ENCODE measurements at regions not wholly inside any gene's neighbourhood (a gene's known extent, or its start where the extent isn't known, plus 50 kb on each side); places are given as distances from the start of the nearest gene placed in this dataset.

DNA sequence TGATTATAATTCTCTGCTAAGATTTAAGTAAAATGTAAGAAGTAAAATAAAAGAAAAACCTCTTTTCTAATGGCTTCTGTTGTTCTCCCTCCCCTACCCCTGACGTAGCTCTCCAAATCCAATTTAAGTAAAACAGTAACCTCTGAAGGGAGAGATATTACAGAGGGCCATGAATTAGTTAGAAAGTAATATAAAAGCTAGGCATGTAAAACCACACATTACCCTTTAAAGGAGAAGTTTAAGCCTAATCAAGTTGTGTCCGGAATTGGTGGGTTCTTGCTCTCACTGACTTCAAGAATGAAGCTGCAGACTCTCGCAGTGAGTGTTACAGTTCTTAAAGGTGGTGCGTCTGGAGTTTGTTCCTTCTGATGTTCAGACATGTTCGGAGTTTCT is 116.9 kb upstream of the SCN7A start:
- TF ChIP-seq, protein P1, sequence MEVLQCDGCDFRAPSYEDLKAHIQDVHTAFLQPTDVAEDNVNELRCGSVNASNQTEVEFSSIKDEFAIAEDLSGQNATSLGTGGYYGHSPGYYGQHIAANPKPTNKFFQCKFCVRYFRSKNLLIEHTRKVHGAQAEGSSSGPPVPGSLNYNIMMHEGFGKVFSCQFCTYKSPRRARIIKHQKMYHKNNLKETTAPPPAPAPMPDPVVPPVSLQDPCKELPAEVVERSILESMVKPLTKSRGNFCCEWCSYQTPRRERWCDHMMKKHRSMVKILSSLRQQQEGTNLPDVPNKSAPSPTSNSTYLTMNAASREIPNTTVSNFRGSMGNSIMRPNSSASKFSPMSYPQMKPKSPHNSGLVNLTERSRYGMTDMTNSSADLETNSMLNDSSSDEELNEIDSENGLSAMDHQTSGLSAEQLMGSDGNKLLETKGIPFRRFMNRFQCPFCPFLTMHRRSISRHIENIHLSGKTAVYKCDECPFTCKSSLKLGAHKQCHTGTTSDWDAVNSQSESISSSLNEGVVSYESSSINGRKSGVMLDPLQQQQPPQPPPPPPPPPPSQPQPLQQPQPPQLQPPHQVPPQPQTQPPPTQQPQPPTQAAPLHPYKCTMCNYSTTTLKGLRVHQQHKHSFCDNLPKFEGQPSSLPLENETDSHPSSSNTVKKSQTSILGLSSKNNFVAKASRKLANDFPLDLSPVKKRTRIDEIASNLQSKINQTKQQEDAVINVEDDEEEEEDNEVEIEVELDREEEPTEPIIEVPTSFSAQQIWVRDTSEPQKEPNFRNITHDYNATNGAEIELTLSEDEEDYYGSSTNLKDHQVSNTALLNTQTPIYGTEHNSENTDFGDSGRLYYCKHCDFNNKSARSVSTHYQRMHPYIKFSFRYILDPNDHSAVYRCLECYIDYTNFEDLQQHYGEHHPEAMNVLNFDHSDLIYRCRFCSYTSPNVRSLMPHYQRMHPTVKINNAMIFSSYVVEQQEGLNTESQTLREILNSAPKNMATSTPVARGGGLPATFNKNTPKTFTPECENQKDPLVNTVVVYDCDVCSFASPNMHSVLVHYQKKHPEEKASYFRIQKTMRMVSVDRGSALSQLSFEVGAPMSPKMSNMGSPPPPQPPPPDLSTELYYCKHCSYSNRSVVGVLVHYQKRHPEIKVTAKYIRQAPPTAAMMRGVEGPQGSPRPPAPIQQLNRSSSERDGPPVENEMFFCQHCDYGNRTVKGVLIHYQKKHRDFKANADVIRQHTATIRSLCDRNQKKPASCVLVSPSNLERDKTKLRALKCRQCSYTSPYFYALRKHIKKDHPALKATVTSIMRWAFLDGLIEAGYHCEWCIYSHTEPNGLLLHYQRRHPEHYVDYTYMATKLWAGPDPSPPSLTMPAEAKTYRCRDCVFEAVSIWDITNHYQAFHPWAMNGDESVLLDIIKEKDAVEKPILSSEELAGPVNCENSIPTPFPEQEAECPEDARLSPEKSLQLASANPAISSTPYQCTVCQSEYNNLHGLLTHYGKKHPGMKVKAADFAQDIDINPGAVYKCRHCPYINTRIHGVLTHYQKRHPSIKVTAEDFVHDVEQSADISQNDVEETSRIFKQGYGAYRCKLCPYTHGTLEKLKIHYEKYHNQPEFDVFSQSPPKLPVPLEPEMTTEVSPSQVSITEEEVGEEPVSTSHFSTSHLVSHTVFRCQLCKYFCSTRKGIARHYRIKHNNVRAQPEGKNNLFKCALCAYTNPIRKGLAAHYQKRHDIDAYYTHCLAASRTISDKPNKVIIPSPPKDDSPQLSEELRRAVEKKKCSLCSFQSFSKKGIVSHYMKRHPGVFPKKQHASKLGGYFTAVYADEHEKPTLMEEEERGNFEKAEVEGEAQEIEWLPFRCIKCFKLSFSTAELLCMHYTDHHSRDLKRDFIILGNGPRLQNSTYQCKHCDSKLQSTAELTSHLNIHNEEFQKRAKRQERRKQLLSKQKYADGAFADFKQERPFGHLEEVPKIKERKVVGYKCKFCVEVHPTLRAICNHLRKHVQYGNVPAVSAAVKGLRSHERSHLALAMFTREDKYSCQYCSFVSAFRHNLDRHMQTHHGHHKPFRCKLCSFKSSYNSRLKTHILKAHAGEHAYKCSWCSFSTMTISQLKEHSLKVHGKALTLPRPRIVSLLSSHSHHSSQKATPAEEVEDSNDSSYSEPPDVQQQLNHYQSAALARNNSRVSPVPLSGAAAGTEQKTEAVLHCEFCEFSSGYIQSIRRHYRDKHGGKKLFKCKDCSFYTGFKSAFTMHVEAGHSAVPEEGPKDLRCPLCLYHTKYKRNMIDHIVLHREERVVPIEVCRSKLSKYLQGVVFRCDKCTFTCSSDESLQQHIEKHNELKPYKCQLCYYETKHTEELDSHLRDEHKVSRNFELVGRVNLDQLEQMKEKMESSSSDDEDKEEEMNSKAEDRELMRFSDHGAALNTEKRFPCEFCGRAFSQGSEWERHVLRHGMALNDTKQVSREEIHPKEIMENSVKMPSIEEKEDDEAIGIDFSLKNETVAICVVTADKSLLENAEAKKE (CRISPR knock-in tag; IDR thresholded peaks at IDR 0.05): no peak
- TF ChIP-seq, protein P2, sequence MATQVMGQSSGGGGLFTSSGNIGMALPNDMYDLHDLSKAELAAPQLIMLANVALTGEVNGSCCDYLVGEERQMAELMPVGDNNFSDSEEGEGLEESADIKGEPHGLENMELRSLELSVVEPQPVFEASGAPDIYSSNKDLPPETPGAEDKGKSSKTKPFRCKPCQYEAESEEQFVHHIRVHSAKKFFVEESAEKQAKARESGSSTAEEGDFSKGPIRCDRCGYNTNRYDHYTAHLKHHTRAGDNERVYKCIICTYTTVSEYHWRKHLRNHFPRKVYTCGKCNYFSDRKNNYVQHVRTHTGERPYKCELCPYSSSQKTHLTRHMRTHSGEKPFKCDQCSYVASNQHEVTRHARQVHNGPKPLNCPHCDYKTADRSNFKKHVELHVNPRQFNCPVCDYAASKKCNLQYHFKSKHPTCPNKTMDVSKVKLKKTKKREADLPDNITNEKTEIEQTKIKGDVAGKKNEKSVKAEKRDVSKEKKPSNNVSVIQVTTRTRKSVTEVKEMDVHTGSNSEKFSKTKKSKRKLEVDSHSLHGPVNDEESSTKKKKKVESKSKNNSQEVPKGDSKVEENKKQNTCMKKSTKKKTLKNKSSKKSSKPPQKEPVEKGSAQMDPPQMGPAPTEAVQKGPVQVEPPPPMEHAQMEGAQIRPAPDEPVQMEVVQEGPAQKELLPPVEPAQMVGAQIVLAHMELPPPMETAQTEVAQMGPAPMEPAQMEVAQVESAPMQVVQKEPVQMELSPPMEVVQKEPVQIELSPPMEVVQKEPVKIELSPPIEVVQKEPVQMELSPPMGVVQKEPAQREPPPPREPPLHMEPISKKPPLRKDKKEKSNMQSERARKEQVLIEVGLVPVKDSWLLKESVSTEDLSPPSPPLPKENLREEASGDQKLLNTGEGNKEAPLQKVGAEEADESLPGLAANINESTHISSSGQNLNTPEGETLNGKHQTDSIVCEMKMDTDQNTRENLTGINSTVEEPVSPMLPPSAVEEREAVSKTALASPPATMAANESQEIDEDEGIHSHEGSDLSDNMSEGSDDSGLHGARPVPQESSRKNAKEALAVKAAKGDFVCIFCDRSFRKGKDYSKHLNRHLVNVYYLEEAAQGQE (IDR thresholded peaks at IDR 0.05; ENCODE audit: unreplicated experiment): no peak
- no peak for TF ChIP-seq JUNB (IDR thresholded peaks at IDR 0.05; ENCODE audit: unreplicated experiment)
- no peak for TF ChIP-seq EZH2phosphoT487 (IDR thresholded peaks at IDR 0.05; ENCODE audit: unreplicated experiment)
- no peak for TF ChIP-seq NANOG (IDR thresholded peaks at IDR 0.05; ENCODE audit: borderline replicate concordance)
- no peak for TF ChIP-seq CREB1 (CRISPR knock-in tag; IDR thresholded peaks at IDR 0.05; ENCODE audit: low read depth)
- TF ChIP-seq STAT1 (IDR thresholded peaks at IDR 0.05; ENCODE audit: unreplicated experiment): no peak
- TF ChIP-seq, protein P3, sequence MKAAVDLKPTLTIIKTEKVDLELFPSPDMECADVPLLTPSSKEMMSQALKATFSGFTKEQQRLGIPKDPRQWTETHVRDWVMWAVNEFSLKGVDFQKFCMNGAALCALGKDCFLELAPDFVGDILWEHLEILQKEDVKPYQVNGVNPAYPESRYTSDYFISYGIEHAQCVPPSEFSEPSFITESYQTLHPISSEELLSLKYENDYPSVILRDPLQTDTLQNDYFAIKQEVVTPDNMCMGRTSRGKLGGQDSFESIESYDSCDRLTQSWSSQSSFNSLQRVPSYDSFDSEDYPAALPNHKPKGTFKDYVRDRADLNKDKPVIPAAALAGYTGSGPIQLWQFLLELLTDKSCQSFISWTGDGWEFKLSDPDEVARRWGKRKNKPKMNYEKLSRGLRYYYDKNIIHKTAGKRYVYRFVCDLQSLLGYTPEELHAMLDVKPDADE (IDR thresholded peaks at IDR 0.05): no peak
- TF ChIP-seq, protein P4, sequence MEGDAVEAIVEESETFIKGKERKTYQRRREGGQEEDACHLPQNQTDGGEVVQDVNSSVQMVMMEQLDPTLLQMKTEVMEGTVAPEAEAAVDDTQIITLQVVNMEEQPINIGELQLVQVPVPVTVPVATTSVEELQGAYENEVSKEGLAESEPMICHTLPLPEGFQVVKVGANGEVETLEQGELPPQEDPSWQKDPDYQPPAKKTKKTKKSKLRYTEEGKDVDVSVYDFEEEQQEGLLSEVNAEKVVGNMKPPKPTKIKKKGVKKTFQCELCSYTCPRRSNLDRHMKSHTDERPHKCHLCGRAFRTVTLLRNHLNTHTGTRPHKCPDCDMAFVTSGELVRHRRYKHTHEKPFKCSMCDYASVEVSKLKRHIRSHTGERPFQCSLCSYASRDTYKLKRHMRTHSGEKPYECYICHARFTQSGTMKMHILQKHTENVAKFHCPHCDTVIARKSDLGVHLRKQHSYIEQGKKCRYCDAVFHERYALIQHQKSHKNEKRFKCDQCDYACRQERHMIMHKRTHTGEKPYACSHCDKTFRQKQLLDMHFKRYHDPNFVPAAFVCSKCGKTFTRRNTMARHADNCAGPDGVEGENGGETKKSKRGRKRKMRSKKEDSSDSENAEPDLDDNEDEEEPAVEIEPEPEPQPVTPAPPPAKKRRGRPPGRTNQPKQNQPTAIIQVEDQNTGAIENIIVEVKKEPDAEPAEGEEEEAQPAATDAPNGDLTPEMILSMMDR (conservative IDR thresholded peaks at IDR 0.05; ENCODE audit: low read depth in 2 of 2): no peak
- no peak for TF ChIP-seq ZNF331 (CRISPR knock-in tag; IDR thresholded peaks at IDR 0.05; ENCODE audit: low read depth)
- no peak for TF ChIP-seq EZH2 (IDR thresholded peaks at IDR 0.05; ENCODE audit: low read depth, unreplicated experiment)
- no peak for TF ChIP-seq ZNF114 (CRISPR knock-in tag; IDR thresholded peaks at IDR 0.05)
- Histone ChIP-seq H3K4me2 (peak overlapping the region; percentile 78), H2AFZ (peak overlapping the region; percentile 97), H3F3A (replicated peaks; ENCODE audit: low read depth) (peaks cover 5% of the 10 kb centered on the region; the same call in 1 of the 2 replicates), H3K4me1 (ENCODE audit: insufficient read depth) (peaks cover 23% of the 10 kb centered on the region), H3K27me3 (ENCODE audit: insufficient read depth) (peaks cover 4% of the 10 kb centered on the region; the same call in 1 of the 2 replicates), H3K4me3 (peak overlapping the region; percentile 45), H3K79me2 (replicated peaks; ENCODE audit: insufficient read depth) (no peaks in the 10 kb centered on the region), H4K20me1 (replicated peaks; ENCODE audit: insufficient read depth) (no peaks in the 10 kb centered on the region), H3K36me3 (ENCODE audit: insufficient read depth) (no peaks in the 10 kb centered on the region), H3K27ac (ENCODE audit: low read depth) (no peak overlapping the region), H3K9me2 (ENCODE audit: insufficient read depth) (no peaks in the 10 kb centered on the region)
- Mint-ChIP-seq H3K27ac (no peak overlapping the region), H3K4me3 (no peak overlapping the region), H3K36me3 (ENCODE audit: low read depth) (no peaks in the 10 kb centered on the region; the same call in 2 of the 3 replicates), H3K9me3 (peaks cover 4% of the 10 kb centered on the region; the same call in 2 of the 3 replicates), H3K27me3 (ENCODE audit: insufficient read depth, low read depth, poor library complexity) (peaks cover 7% of the 10 kb centered on the region), H3K4me1 (peaks cover 36% of the 10 kb centered on the region)
- ATAC-seq: no peak
- no peak for DNase-seq (ENCODE audit: low spot score)

Measured in GM23338 (cell line).